ENCODE measurements at regions not wholly inside any gene's neighbourhood (a gene's known extent, or its start where the extent isn't known, plus 50 kb on each side); places are given as distances from the start of the nearest gene placed in this dataset.

- Histone ChIP-seq H3K4me1 (ENCODE audit: control insufficient read depth, extremely low read depth, insufficient read depth, low read length) (no peaks in the 10 kb centered on the region), H3K4me2 (ENCODE audit: control insufficient read depth, extremely low read depth, insufficient read depth, low read depth, low read length) (no peak overlapping the region), H3K9ac (ENCODE audit: control insufficient read depth, extremely low read depth, insufficient read depth, low read length) (no peak overlapping the region), H3K27ac (ENCODE audit: control insufficient read depth, insufficient read depth, low read length) (no peak overlapping the region), H3K36me3 (ENCODE audit: control insufficient read depth in 2 of 2, extremely low read depth in 1 of 2, insufficient read depth in 2 of 2, low read length in 2 of 2) (no peaks in the 10 kb centered on the region), H3K79me2 (ENCODE audit: control insufficient read depth, insufficient read depth, low read length) (no peaks in the 10 kb centered on the region), H3K9me1 (ENCODE audit: control insufficient read depth, extremely low read depth, insufficient read depth, low read length) (no peaks in the 10 kb centered on the region), H4K20me1 (ENCODE audit: control insufficient read depth, extremely low read depth, insufficient read depth, low read length) (no peaks in the 10 kb centered on the region), H3K4me3 (ENCODE audit: control insufficient read depth in 2 of 3, extremely low read depth in 1 of 3, insufficient read depth in 2 of 3, low read depth in 1 of 3, low read length in 3 of 3) (no peak overlapping the region), H2AFZ (ENCODE audit: control insufficient read depth, low read length) (no peak overlapping the region), H3K9me3 (ENCODE audit: control insufficient read depth, low read depth, low read length) (no peaks in the 10 kb centered on the region), H3K27me3 (ENCODE audit: control insufficient read depth, extremely low read depth, insufficient read depth, low read length) (no peaks in the 10 kb centered on the region)
- dilution Hi-C loops (cut with MboI; ENCODE audit: extremely low pct_ligation_motif_present, low sequenced_read_pairs), result no loop called here
- TF ChIP-seq CTCF (optimal IDR thresholded peaks at IDR 0.05 in 1 of 3, IDR thresholded peaks at IDR 0.05 in 1 of 3, conservative IDR thresholded peaks at IDR 0.05 in 1 of 3; ENCODE audit: extremely low read depth in 1 of 3, insufficient read depth in 2 of 3, low read length in 3 of 3) (no peak), EZH2 (IDR thresholded peaks at IDR 0.05; ENCODE audit: low read length) (no peak)
- FAIRE-seq (no peak), DNase-seq (ENCODE audit: low read depth, low spot score) (no peak)
These were observed 584.5 kb downstream of the SLC16A7 start for GRCh38 chr12:60180298-60180697.

- TF ChIP-seq EZH2 (IDR thresholded peaks at IDR 0.05; ENCODE audit: low read length) (no peak), CTCF (optimal IDR thresholded peaks at IDR 0.05 in 1 of 3, IDR thresholded peaks at IDR 0.05 in 1 of 3, conservative IDR thresholded peaks at IDR 0.05 in 1 of 3; ENCODE audit: extremely low read depth in 1 of 3, insufficient read depth in 2 of 3, low read length in 3 of 3) (no peak)
- no peaks in the 10 kb centered on the region for H3K9me3 ChIP-seq (ENCODE audit: control insufficient read depth, low read depth, low read length)
- no peaks in the 10 kb centered on the region for H4K20me1 ChIP-seq (ENCODE audit: control insufficient read depth, extremely low read depth, insufficient read depth, low read length)
- FAIRE-seq (no peak), DNase-seq (ENCODE audit: low read depth, low spot score) (no peak)
- no peak overlapping the region for H3K9ac ChIP-seq (ENCODE audit: control insufficient read depth, extremely low read depth, insufficient read depth, low read length)
- no peaks in the 10 kb centered on the region for H3K27me3 ChIP-seq (ENCODE audit: control insufficient read depth, extremely low read depth, insufficient read depth, low read length)
- no peak overlapping the region for H3K4me2 ChIP-seq (ENCODE audit: control insufficient read depth, extremely low read depth, insufficient read depth, low read depth, low read length)
- dilution Hi-C loops (cut with MboI; ENCODE audit: extremely low pct_ligation_motif_present, low sequenced_read_pairs), result no loop called here
- no peak overlapping the region for H3K27ac ChIP-seq (ENCODE audit: control insufficient read depth, insufficient read depth, low read length)
- H3K4me3 ChIP-seq (ENCODE audit: control insufficient read depth in 2 of 3, extremely low read depth in 1 of 3, insufficient read depth in 2 of 3, low read depth in 1 of 3, low read length in 3 of 3), result no peak overlapping the region
- no peaks in the 10 kb centered on the region for H3K79me2 ChIP-seq (ENCODE audit: control insufficient read depth, insufficient read depth, low read length)
- peak overlapping the region; percentile 9 for H2AFZ ChIP-seq (ENCODE audit: control insufficient read depth, low read length)
- H3K36me3 ChIP-seq (ENCODE audit: control insufficient read depth in 2 of 2, extremely low read depth in 1 of 2, insufficient read depth in 2 of 2, low read length in 2 of 2), result no peaks in the 10 kb centered on the region
- no peaks in the 10 kb centered on the region for H3K9me1 ChIP-seq (ENCODE audit: control insufficient read depth, extremely low read depth, insufficient read depth, low read length)
- H3K4me1 ChIP-seq (ENCODE audit: control insufficient read depth, extremely low read depth, insufficient read depth, low read length), result no peaks in the 10 kb centered on the region
These were observed 586.5 kb downstream of the SLC16A7 start for GRCh38 chr12:60182354-60182753.
